GM19239 (cell line): ENCODE measurements at regions not wholly inside any gene's neighbourhood (a gene's known extent, or its start where the extent isn't known, plus 50 kb on each side); places are given as distances from the start of the nearest gene placed in this dataset.

Experiments
- DNase-seq: peaks from one replicate; pipeline ENCODE4 v3.0.0; 2011; ENCODE audit warnings: low spot score; ENCODE audit not compliant: insufficient read length
- FAIRE-seq: peaks from 2 replicates; lab custom pipeline; 2011; peaks lifted over from hg19 to GRCh38; lab: Jason Lieb, UNC

DNA sequence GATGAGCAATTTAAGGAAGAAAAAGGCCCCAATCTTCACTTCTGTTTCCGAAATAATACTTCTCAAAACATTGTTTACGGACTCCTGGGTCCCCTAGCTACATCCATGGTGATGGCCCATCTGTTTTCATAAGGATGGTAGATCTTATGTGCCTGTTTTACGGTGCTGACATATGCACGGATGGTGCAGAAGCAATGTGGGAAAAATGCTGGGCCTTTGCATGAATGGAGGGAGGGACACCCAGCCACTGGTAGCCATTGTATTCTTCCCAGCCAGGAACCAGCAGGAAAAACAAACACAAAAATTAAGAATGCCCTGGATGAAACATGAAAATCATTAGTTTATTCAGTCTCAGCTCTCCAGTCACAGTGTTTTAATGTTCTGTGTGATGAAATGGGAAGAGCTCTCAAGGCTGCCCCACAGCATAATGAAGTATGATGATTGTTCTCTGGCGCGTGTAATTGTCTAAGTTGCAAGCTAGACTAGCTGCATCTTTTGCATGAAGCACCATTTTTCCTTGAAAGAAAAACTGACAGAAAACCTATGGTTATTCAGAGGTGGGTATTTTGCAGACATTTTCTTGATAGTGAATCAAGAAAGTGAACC is 1201.1 kb upstream of the SLC10A2 start:
- FAIRE-seq (no peak), DNase-seq (no peak)

DNA sequence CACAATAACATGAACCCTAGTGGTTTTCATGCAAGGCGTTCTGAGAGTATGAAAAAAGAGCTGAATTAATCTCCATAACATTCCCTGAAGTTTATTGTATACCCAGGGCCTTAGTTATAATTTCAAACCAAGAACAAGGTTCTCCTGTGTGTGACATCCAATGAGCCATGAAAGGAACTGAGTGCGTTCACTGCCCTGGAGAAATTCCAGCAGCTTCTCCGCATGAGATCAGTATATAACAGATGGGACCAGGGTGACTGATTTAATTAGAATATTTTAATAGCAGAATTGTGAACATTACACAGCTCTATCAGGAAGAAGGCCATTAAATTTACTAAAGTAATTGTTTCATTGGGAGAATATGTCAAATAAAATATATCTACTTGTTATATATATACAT is 1190.5 kb upstream of the SLC10A2 start:
- DNase-seq (no peak), FAIRE-seq (no peak)

GRCh38 chr13:104253063-104253680 is 1187.0 kb upstream of the SLC10A2 start:
- DNase-seq = no peak
- FAIRE-seq = no peak

GRCh38 chr13:104251931-104252330 is 1185.7 kb upstream of the SLC10A2 start:
- DNase-seq = no peak

GRCh38 chr13:104246955-104247354 is 1180.7 kb upstream of the SLC10A2 start:
- FAIRE-seq (no peak), DNase-seq (no peak)

More at GRCh38 chr13:104251931-104252330, 1185.7 kb upstream of the SLC10A2 start:
- FAIRE-seq = no peak

GRCh38 chr13:104206450-104207044 is 1140.3 kb upstream of the SLC10A2 start:
- FAIRE-seq (no peak), DNase-seq (no peak)

GRCh38 chr13:104204177-104204576 is 1138.0 kb upstream of the SLC10A2 start:
- FAIRE-seq (no peak), DNase-seq (no peak)

DNA sequence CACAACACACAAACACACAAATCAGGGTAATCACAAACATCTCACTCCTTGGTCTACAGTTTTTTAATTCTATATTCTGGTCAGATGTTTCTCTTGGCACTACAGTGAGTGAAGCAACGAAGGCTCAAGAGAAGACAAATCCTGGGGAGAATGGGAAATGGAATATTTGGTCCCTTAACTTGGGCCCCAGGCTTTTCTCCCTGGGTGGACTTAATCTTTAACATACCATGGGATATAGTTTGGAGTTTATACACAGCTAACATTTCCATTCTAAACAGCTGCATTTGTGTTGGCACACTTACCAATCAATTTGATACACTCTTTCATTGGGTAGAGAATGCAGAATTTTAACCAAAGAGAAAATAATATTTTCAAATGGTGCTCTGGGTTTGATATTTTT is 1132.6 kb upstream of the SLC10A2 start:
- FAIRE-seq (no peak), DNase-seq (no peak)

- DNase-seq (no peak), FAIRE-seq (no peak)
These were observed 1130.4 kb upstream of the SLC10A2 start for GRCh38 chr13:104196611-104197010.

- DNase-seq (no peak), FAIRE-seq (no peak)
These were observed 1115.5 kb upstream of the SLC10A2 start for GRCh38 chr13:104181526-104182231.

DNA sequence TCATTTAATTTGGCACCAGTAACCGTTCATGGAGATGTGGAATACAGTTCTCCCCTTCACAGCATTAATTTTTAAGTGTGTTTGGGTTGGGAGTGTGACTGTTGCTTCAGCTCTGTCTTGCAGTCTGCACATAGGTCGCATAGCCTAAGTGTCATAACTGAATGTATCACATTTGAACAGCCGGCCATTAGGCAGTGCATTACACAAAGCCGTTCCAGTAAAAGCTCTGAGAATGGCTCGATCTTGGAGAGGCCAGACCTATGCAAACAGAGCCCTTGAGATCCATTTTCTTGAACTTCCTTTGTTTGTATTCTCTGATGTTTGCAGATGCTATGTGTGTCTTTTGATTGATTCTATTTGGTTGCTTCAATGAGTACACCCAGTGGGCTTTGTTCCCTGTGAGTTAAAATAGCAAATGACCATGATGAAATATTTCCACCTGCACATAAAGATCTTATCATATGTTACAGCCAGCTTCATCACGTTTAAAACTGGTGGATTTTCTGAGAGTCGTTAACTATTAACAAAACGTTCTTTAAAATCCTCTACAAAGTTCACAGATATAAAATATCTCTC is 1104.9 kb upstream of the SLC10A2 start:
- no peak for FAIRE-seq

DNA sequence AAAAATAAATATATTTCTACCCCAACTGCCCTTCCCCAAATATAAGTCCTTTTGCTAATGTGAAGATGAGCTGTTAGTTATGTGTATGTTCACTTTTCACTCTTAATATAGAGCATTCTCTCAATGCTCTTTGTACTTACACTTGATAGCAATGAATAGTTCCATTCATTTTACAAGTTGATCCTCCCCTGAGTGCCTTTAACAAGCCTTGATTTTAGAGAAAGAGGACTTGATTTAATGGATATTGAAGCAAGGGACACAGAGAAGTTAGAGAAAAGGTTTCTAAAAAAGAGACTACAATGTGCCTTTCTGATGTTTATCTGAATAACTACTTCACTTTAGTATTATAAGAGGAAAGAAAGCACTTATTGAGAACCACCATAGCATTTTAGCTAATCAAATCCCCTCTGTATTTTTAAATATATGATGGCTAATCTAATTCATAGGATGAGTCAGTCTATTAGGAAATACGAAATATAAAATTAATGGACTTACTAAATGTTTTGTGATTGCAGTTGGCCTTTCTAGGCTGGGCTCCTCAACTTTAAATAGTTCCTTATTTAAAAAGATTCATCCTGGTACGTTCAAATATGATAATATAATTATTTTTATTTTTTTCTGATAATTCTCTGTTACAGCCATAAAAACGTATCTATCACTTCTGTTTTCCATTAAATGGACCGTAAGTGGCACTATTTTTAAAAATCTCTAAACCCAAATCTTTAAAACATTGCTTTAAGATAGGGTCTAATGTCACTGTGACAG is 1097.8 kb upstream of the SLC10A2 start:
- FAIRE-seq (no peak), DNase-seq (no peak)

More for the DNA sequence above, 1104.9 kb upstream of the SLC10A2 start:
- no peak for DNase-seq

- no peak for DNase-seq
- no peak for FAIRE-seq
These were observed 1094.3 kb upstream of the SLC10A2 start for GRCh38 chr13:104160536-104160935.

- DNase-seq (no peak), FAIRE-seq (no peak)
These were observed 1077.7 kb upstream of the SLC10A2 start for GRCh38 chr13:104143760-104144416.

DNA sequence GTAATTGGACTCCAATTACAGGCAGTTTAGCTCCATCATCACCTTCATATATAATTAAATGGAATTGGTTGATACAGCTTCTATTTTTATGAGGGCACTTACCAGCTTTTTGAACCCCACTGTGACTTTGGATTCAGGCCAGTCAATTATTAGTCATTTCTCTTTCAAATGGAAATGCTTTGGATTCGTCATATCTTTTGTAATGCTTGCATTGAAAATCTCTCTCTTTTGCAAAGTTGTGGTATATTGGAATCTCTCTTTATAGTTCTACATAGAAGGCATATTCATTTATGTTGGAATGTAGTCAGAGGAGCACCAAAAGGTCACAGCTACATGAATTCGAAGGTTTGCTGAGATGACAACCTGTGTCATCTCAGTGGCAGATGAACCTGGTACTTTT is 1074.3 kb upstream of the SLC10A2 start:
- no peak for DNase-seq
- no peak for FAIRE-seq

DNA sequence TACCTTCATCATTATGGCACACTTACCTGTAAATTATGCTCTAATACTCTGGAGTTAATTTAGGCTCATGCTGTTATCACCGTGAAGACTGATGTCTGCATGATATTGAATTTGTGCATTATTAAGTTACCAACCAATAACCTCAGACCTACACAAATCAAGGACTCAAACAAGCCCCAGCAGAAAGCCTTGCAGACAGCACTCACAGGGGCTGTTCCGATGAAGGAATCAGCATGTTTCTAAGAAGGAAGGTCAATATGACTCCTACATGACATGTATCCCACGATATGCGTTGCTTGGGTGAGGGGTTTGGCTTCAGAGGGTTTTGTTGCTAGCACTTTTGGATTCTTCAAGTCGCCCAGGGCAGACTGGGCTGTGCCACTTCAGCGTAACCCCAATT is 1071.2 kb upstream of the SLC10A2 start:
- FAIRE-seq = no peak

GRCh38 chr13:104132849-104133248 is 1066.6 kb upstream of the SLC10A2 start:
- DNase-seq (no peak), FAIRE-seq (no peak)

More for the DNA sequence above, 1071.2 kb upstream of the SLC10A2 start:
- no peak for DNase-seq

- no peak for DNase-seq
These were observed 1047.9 kb upstream of the SLC10A2 start for GRCh38 chr13:104114101-104114500.

GRCh38 chr13:104111031-104111430 is 1044.8 kb upstream of the SLC10A2 start:
- FAIRE-seq (no peak), DNase-seq (no peak)

More at GRCh38 chr13:104114101-104114500, 1047.9 kb upstream of the SLC10A2 start:
- no peak for FAIRE-seq
